Muscle of back (tissue), 3 donors: ENCODE measurements at regions not wholly inside any gene's neighbourhood (a gene's known extent, or its start where the extent isn't known, plus 50 kb on each side); places are given as distances from the start of the nearest gene placed in this dataset.
A peak's percentile ranks its signal among the peaks of the same experiment; 100 is the strongest.
"Not testable (repeated sequence)": the region's sequence is repeated elsewhere in the genome, so short reads cannot be mapped to it uniquely, and the experiment has no call there.

Experiments used
- DNase-seq, 3 donors: peaks; one replicate each; pipeline versions ENCODE4 v3.0.0 to v3.0.0-alpha.2; 2013

DNA sequence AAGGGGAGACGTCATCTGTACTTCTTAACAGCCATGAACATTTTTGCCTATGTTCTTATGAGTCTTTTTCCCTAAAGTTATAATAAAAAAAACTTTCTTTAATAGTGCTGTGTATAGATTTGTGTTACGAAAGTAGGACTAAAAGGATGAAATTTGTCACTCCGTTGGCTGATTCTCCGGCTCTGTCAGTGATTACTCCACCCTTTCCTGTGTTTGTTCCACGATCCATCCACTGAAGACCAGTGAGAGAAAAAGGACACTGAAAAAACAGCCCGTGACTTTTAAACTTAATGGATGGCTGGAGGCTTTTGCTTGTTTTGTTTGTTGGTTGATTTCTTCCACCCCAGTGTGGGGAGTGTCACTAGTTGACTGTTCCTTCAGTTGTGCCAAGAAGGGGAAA is 232.0 kb upstream of the NOX3 start:
- no peak for DNase-seq

GRCh38 chr6:155684416-155685196 is 229.0 kb upstream of the NOX3 start:
- DNase-seq = no peak

DNA sequence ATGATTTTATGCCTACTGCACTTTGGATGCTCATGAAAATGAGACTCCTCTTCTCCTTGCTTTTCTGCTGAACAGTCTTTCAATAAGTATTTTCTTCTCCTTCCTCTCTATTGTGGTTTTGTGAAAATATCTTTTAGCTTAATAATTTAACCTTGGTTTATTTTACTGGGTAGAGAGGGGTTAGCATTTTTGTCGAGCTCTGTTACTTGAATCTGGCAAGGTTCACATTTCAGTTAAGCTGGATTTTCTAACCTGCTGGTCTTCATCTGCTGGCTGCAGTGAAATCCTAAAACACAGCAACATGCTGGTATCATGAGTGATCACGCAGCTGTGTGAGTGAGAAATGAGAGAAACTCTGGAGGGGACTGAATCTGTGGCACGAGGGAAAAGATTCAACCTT is 222.7 kb upstream of the NOX3 start:
- DNase-seq = no peak

DNA sequence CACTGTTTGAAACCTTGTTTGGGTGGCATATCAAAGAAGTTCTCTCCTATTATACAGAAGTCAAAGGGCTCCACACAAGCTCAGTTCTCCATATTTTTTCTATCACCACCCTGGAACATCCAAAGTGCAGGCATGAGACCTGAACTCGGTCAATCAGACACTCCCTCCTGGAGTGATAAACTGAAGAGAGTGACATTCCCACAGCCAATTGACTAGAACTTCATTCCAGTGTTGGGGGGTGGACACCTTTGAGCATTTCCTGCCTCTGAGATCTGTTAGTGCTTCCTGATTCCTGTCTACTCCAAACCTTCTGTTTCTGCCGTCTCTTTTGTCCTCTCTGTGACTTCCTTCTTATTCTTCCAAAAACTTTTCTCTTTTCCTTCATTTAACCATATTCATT is 220.7 kb upstream of the NOX3 start:
- no peak for DNase-seq

GRCh38 chr6:155670655-155671054 is 215.0 kb upstream of the NOX3 start:
- no peak for DNase-seq

DNA sequence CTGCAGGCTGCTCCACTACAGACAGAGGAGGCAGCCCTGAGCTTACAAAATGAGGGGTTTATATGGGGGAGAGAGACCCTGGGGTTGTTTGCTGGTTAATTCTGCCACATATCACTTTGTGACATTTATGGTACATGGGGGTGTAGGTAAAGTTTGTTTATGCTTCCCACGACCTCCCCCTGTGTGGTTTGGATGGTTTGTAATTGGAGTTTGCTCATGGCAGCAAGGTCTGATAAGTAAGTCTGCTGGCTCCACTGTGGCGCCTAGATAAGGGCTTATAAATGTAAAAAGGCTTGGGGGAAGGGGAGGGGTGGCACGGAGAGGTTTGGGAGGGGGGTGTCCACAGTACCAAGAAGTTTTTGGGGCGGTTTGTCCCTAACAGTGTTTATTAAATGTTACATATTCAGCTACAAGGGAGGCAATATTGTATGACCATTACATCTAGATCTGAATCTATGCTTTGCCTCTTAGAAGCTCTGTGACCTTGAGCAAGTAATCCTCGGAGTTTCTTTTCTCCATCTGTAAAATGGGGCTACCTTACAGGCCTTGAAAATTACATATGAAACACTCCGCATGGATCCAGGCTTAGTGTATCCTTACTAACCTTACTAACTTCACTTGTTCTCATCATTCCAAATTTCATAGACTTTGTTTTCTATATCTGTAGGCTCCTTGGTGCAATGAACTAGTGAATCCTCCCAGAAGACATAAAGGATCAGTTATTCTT is 204.8 kb upstream of the NOX3 start:
- no peak for DNase-seq

DNA sequence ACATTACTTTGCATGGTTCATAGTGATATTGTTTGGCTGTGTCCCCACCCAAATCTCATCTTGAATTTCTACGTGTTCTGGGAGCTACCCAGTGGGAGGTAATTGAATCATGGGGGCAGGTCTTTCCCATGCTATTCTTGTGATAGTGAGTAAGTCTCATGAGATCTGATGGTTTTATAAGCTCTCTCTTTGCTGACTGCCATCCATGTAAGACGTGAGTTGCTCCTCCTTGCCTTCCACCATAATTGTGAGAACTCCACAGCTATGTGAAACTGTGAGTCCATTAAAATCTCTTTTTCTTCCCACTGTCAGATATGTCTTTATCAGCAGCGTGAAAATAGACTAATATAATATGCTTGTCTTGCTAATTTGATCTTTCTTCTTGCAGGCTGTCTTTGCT is 200.4 kb upstream of the NOX3 start:
- no peak for DNase-seq

- DNase-seq = no peak
Measured at GRCh38 chr6:155654474-155654873, 198.8 kb upstream of the NOX3 start.

DNA sequence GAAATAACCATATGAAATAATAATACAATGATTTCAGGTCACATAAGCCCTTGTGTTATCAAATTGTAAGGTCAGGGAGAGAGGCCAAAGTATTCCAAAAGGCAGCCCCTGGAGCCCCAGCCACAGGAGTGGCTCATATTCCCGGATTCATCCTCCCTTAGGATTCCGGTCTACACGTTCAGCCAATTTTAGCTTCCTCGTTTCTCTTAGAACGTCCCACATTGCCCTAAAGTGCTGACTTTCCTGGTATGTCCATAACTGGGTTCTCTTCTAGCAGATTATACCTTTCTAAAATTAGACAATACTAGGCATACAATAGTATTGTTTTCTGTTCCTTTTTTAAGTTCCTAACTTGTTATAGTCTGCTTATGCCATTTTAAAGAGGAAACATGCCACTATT is 192.7 kb upstream of the NOX3 start:
- DNase-seq = peak in 1 of 3 donors; percentile 7

GRCh38 chr6:155647354-155647753 is 191.7 kb upstream of the NOX3 start:
- no peak for DNase-seq

GRCh38 chr6:155646443-155646842 is 190.8 kb upstream of the NOX3 start:
- peak in 1 of 3 donors; percentile 18 for DNase-seq

DNA sequence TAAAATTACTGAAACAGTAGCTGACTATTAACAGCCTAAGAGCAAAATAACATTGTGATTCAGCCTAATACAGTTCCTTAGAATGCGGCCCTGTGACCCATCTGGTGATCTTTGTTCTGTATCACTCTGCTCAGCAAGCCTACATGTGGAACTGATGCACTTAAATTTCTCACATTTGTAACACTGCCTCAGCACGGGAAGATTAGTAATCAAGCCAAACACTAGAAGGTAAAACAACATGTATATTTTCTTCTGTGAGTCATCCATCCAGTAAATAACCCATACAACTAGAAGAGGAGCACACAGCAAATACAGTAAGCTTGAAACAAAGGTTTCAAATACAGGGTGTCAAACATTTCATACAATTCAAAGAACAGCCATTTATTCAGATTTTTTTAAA is 189.7 kb upstream of the NOX3 start:
- DNase-seq = no peak

DNA sequence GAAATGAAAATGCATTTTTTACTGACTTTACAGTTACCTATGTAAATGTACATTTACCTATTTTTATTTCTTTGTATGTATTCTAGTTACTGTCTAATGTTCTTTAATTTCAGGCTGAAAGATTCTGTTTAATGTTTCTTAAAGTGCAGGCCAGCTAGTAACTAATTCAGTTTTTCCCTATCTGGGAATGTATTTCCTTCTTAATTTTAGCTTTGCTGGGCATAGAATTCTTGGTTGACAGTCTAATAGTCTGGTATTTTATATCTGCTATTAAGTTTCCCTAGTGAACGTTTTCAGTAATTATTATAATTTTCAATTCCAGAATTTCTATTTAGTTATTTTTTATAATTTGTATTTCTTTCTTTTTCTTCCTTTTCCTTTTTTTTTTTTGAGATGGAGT is 186.0 kb upstream of the NOX3 start:
- DNase-seq = no peak

DNA sequence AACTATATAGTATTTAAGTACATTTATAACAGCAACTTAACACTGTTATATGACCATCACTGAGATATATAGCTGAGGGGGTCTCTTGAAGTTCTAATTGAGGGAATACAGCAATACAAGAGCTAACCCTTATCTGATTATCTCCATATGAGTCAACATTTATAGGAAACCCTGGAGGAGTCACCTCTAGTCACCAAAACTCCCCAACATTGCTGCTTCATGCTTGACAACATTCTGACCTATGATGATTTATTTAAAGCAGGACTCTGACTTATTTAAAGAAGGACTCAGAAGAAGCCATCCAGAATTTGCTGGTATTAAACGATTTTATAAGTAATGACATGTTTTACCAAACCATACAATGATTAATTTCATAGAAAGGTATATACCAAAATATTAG is 182.6 kb upstream of the NOX3 start:
- DNase-seq = no peak

GRCh38 chr6:155635416-155635815 is 179.8 kb upstream of the NOX3 start:
- no peak for DNase-seq

GRCh38 chr6:155630085-155630484 is 174.4 kb upstream of the NOX3 start:
- no peak for DNase-seq

DNA sequence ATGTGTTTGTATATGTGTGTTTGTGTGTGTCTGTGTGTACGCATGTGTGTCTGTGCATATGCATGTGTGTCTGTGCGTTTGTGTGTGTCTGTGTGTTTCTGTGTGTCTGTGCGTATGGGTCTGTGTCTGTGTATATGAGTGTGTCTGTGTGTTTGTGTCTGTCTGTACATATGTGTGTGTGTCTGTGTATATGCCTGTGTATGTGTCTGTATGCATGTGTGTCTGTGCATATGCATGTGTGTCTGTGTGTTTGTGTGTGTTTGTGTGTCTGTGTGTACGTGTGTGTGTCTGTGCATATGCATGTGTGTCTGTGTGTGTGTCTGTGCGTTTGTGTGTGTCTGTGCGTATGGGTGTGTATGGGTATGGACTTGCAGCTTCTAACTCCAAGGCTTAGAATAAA is 174.0 kb upstream of the NOX3 start:
- no peak for DNase-seq

GRCh38 chr6:155628306-155628705 is 172.7 kb upstream of the NOX3 start:
- DNase-seq = no peak

DNA sequence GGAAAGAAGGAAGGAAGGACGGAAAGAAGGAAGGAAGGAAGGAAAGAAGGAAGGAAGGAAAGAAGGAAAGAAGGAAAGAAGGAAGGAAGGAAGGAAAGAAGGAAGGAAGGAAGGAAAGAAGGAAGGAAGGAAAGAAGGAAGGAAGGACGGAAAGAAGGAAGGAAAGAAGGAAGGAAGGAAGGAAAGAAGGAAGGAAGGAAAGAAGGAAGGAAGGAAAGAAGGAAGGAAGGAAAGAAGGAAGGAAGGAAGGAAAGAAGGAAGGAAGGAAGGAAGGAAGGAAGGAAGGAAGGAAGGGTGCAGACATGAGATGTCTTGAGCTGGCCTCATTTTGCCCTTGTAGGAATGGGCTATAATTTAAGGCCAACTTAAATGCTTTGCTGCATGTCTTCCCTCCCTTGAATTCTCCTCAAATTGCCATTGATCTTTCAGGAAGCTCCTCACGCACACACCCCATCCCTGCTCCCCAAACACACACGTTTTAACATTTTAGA is 172.1 kb upstream of the NOX3 start:
- not testable (repeated sequence) for DNase-seq

DNA sequence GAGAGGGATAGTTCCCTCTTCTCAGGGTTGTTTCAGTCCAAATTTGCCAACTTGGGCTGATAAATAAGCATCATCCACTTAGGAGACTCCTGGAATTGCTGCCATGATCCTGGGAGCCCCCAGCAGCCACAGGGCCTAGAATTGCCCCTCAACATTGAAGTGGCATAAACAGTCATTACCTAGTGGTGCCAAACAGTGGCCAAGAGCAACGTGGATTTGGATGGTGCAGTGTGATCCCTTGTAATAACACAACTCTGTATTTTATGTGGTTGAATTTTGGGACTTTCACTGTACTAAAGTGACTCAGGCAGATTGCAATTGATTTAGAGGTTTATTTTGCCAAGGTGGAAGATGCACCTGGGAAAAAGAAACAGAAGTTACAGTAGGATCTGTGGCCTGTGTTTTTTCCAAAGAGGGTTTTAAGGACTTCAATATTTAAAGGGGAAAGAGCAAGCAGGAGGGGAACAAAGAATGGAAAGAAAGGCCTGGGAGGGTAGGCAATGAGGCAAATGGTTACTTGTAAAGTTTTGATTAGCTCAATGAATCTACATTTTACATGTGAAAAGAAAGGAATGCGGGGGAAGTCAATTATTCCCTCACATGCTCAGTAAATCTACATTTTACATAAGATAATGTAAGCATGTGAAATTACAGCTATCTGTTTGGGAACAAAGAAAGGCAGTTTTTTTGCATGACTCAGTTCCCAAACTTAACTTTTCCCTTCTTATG is 168.0 kb upstream of the NOX3 start:
- no peak for DNase-seq

- DNase-seq = no peak
Measured at GRCh38 chr6:155614606-155615005, 159.0 kb upstream of the NOX3 start.

GRCh38 chr6:155611742-155612141 is 156.1 kb upstream of the NOX3 start:
- DNase-seq = no peak

DNA sequence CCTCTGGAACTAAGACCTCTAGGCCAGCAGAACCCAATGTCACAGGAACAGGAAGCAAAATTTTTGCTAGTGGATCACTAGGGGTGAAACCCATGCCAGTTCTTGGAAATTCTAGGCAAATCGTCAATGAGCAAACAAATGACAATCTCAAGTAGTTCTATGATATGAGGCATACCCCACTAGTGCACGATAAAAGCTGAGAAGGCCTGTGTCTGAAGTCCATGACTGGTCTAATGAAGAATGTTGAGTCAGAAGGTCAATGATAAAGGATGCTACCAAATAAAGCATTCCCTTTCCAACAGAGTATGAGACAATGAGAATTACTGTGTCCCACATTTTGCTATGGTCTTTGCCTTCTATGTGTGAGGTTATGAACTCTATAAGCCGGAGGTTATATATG is 149.4 kb upstream of the NOX3 start:
- peak in 1 of 3 donors; percentile 0 for DNase-seq
